Stromal cell of bone marrow (primary cell): ENCODE measurements at regions not wholly inside any gene's neighbourhood (a gene's known extent, or its start where the extent isn't known, plus 50 kb on each side); places are given as distances from the start of the nearest gene placed in this dataset.

Experiments used
- DNase-seq: peaks from one replicate; pipeline ENCODE4 v3.0.0-alpha.2; 2012; ENCODE audit warnings: low read depth

DNA sequence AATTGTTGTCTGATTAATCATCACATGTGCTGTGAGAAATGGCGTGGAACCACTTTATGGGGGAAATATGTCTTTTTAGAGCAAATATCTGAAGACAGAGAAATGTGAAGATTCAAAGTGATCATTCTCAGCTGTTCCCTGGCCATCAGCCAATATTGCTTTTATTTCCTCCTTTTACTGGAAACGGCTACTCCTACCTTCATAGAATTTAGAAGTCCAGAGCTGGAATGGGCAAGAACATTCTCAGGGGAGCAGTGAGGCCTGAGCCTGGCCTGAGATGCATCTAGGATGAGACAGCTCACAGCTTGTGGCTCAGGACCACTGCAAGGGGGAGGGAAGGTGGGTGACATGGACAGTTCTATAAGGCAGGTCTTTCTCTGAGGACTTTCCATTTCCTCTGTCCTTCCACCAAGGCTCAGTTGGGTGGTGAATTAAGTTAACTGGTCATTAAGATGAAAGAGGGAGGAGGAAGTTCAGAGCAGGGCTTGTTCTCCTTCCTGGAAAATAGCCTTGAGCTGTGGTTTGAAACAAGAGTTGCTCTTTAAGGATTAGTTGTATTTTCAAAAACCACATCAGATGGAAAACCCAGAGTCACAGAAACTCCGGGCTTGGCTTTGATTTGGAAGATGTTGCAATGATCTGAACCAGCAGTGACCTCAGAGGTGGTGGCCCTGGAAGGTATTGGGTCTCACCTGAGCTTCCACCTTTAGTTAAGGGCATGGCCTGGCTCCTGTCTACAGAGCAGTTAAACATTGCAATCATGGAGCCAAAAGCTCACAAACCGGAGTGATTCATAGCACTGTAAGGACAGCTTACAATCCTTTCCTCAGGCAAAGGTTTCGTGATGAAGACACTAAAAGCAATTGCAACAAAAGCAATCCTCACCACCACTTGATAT, 144.3 kb downstream of the VAPA start:
- DNase-seq = peak; percentile 78

DNA sequence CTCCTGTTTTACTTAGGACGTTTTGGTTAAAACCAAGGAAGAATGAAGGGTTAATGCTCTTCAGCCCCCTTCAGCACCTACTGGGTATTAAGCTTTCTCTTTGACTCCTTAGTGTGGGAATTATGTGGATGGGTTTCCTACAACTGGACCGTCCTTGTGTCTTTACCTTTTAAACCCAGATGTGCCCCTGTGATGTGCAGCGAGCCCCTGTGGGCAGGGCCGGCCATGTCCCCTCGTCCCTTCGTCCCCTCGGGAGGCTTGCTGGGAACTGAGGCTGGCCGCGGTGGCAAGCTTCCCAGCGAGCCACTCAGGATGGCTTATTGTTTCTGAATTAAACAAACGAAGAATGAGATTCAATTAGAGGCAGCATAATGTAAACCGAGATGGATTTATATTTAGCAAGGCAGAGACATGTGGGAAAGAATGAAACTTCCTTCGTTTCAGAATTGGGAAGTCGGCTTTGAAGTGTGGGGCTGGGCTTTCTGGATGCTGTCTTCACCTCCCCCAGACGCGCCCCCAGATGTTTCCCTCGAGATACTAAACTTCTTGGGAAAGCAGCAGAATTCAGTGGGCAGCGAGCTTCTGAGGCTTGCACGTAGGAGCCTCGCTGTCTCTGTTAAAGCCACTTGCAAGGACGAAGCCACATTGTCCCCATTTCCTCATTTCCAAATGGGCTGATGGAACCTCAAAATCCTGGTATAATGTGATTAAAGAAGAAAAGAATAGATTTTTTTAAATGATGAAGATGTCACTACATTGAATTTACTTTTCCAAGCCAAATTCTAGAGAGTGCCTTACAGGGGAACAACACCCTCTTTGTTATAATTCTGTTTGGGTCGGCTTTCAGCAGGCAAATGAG, 146.0 kb downstream of the VAPA start:
- DNase-seq = no peak

DNA sequence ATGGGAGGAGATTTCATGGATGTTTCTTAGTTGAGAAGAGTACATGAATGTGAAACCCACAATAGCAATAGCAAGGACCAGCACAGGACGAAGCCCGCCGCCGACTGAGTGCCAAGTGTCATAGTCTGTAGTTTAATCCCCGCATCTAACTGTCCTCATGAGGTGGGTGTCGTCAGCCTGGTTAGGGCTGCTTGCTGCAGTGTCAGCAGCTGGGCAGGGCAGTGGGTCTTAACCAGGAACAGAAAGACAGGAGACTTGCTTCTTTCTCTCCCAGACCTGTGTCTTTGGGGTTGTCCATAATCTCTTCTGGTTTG, 146.6 kb downstream of the VAPA start:
- DNase-seq = no peak

DNA sequence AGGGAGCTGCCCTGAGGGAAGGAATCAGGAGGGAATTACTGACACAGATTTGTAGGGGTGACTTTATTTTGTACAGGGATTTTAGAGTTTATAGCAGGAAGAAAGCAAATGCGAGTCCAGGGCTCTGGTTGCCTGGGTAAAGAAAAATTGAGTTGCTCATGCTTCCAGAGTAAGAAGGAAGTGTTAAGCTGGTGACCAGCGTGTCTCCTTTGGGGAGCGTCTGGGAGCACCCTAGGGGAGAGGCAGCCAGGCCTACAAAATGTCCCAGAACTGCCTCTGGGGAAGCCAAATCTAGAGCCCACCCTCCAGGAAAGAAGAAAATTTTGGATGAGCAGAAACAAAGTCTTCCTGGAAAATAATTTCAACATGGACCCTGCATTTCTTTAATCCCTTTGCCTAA, 147.0 kb downstream of the VAPA start:
- DNase-seq = no peak

DNA sequence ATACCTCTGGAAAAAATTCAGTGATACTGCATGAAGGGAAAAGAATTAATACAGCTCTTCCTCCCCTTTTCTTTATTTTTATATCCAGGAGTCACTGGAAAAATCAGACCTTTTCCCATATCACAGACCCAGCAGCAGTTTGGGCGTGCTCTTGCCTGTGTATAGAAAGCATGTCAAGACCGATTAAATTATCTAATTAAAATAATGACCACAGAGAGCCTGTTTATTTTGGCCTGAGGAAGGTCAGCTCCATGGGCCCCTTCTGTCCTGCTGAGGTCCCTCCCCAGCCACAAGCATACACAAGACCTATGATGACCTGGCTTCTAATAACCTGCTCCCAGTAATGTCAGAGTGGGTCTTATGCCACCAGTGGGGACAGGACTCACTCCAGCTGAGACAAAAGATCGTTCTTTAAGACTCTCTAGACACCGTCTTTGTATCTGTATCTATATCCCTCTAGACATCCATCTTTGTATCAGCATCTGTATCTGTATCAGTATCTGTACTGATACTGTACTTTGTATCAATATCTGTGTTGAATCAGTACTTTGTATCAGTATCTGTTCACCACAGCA, 147.8 kb downstream of the VAPA start:
- no peak for DNase-seq

DNA sequence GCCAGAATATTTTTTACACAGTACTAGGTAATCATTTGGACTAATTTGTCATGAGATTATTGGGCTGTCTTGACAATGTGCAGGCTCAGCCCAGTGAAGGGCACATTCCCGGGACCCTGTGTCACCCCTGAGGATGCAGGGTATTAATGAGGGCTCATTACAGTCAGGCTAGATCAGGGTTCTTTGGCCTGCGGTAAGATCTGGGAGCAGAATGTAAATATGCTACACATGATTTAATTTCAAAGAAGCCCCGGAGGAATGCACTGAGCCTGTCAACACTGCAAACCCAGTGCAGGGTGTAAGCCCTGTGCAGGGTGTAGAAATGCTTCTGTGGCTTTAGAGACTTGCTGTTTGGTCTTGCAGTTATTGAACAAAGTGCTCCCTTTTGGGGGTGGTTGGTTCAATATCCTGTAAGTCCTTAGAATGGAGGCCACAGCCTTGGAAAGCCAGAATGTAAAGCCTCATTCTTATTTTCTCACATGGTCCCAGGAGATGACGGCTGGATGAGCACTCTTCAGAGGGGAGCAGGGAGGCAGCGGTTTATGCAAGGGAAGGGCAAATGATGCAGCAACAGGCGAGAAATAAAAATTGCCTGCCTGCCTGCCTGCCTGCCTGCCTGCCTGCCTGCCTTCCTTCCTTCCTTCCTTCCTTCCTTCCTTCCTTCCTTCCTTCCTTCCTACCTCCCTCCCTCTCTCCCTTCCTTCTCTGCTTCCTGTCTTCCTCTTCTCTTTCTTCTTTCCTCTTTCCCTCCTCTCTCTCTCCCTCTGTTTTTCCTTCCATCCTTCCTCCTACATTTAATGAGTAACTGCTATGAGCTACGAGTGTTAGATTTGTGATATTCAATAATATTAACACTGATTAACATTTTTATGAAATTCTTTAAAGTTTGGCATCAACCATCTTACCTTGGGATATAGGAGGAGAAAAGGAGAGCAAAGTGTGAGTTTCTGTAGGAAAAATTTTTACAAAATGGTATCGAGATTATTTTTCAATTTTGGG, 148.8 kb downstream of the VAPA start:
- no peak for DNase-seq

DNA sequence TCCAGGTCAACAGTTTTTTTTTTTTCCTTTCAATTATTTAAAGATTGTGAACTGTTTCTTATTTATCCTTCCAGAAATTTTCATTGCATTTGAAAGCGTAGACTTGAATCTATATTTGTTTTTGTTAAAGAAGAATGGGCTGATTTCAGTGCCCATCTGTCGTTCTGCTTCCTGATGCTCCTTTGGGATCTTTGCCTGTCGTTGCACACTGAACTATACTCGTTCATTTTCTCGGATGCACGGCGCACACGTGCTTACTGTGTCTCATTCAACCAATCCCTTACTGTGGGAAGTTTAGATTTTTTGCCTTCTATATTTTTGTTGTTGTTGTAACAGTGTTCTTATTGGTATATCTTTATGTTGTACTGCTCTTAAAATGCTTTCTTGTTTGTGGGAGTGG, 149.7 kb downstream of the VAPA start:
- no peak for DNase-seq

DNA sequence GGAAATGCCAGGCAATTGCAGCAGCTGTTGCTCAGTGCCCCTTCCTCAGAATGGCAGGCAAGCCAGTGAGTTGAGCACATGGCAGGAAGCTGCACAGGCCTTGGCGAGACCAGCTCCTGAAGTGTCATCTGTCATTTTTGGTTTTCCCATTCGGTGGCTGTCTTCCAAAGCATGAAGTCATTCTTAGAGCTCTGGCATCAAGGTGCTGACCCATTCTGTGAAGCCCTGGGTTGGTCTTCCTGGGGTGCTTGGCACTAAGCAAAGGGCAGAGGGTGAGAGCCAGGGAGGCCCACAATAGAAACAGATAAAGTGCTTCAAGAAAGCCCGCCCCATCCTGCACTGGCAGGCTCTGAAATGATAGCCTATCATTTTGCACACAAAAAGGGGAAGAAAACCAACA, 150.5 kb downstream of the VAPA start:
- no peak for DNase-seq

DNA sequence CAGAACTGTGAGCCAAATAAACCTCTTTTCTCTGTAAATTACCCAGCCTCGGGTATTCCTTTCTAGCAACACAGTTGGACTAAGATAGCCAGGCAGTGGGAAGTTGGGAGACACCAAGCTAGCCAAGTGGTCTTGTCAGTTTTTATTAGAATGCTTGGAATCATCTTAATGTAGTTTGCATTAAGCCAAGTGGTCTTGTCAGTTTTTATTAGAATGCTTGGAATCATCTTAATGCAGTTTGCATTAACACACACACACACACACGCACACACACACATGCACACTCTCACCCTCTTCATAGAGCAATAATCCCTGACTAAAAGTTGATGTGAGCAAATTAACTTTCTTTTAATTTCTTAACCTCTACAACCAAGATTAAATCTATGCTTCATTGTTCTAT, 151.5 kb downstream of the VAPA start:
- DNase-seq = no peak

DNA sequence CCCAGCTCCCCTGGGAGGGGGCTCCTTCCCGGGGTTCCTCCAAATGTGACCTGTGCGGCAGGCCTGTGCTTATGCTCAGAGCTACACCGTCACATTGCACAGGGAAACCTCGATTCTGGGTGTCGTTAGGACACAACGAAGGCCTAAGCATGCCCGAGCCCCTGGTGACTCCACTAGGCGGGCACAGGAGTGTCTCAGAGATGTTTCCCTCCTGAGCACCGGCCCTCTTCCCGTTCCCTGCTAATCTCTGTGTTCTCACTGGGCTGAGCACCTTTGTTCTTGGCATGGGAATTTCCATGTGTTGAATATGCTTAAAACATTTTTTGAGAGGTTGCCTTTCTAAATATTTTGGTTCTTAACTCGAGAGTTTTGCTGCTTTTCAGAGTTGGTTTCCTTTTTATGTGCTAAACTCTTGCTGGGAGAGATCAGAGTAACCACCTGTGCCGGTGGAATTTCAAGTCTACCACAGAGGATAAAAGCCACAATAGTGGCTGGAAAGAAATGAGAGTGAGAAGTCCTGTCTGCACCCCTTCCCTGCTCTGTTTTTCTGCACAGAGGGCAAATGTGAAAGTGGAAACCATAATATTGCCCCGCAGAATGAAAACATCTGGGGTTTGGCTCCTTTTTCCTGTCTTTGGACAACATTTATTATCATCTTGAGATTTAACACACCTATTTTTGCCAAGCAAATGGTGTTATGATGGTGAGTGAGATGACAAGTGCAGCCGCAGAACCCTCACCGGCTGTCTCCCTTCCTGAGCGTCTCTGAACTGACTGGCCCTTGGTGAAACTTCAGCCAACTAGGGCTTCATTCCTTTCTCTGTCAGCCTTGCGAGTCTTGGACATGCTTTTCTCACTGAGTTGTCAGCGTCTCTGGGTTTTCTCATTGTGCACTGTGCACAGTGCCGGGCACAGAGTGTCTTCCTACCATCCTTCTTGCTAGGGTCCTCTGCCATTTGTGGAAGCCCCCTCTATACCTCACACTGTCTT, 154.1 kb downstream of the VAPA start:
- DNase-seq = no peak

DNA sequence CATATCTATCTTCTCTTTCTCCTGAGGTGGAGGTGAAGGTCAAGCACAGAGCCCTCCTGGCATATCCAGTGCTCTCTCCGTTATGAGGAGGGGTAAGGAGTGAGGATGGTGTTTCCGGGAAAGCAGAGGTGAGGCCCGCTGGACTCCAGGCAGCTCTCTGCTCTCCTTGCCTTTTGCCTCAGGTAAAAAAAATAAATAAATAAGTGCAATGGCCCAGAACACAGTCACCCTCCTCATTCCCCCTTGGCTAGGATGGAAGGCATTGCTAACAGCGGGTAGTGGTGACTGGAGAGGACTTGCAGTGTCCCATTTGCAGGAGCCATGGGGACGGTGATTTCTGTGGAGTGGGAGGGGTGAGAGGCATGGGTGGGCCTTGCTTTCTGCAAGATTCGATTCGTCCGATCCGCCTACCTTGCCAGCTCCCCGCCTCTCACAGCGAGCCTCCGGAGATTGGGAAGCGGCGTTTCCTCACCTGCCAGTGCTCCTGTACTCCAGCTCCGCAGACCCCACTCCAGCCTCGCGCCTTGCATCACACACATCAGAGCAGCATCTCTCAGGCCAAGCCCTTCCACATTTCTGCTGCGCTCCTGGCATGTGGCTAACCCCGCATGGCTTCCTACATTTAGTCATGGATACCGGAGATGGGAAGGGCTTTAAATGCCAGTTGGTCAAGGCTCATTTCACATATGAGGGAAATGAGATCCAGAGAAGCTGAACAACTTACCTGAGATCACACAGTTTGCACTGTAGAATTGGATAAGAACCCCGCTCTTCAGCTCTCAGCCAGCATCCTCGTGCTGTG, 155.2 kb downstream of the VAPA start:
- no peak for DNase-seq

DNA sequence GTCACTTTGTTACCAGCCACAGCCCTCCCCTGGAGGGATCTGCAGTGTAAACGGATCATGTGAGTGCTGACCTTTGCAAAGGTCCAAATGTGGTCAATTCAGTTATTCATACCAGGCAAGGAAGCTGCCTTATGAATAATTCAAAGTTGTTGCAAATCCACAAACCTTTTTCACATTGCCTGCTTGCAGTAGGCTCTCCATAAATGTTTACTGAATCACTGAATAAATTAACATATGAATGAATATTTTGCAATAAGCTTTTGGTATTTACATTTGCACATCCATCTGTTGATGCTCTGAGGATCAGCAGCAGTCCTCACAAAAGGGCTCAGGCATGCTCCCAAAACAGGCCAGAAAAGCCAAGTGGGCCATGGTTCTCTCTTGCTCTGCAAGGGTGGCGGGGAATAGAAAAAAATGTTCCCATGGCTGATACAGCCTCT, 156.8 kb downstream of the VAPA start:
- DNase-seq = no peak

DNA sequence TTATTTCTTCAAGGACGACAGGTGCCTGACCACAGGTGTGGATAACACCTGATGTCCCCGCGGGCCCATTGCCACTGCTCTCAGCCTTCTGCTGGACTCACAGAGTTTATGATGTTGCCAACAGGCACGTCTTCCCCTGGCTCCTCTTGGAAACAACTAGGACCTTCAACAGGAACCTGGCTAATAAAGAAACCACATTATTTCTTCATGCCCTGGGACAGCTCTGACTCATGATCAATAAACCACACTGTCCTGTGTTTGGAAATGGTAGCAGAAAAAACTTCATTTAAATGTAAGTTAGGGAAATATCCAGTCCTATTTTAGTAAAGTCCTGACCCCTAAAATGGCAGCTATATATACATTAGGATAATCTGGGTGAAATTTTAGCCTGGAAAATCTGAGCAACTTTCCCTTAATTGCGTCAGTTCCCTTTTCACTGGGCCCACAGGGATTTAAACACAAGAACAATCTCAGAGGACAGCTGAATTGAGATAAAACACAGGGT, 158.9 kb downstream of the VAPA start:
- no peak for DNase-seq

DNA sequence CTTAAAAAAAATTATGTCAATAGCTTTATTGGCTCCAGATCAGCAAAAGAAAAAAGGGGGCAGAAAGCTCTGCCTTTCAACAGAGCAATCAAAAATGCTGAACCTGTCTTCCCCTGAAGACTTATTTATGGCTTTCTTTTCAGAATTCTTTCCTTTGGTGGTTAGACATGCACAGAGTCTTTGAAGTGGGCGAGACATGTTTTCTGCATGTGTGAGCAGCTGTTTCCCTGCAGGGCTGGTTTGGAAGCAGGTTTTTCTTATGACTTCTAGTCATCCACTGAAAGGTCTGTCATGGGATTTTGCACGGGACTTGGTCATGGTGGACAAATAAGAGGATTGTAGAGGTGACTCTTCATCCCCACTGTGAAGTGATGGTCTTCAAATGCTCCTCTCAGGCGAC, 160.3 kb downstream of the VAPA start:
- DNase-seq = no peak

DNA sequence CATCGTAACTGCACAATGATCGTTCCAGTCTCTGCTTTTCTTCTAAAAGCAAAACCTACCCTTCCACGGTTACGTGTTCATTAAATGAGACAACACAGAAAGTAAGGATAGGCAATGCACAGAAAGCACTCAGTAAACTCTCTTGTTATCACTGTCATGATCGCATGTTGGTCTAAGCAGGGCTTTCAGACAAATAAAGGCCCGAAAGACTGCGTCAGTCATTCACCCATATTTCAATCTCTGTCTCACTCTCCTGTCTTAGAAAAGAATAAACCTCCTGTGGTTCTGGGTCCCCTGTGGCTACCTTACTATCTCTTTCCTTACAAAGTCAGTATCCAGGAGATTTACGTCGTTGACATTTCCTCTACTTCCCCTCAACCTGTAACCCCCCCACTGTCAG, 160.9 kb downstream of the VAPA start:
- no peak for DNase-seq

DNA sequence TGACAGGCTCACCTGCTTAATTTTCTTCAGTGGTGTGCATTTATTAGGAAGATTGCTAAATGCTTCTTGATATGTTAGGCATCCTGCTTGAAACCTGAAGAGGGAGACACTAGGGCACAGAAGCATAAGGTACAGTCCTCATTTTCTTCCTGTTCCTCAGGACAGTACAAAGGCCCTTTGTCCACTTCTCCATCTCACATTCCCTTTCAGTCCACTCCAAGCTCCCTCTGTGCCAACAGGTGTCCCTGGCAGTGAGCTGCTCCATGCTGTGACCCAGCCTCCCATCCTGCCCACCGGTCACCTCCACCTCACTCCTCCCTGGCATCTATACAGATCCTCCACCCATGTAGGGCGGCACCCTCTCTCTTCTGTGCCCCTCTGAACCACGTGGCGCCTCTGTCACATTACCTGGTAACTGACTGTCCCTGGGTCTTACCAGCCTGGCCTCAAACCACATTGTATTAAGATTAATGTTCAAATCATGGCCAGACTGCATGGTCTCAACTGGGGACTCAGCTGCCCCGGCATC, 162.8 kb downstream of the VAPA start:
- DNase-seq = no peak

DNA sequence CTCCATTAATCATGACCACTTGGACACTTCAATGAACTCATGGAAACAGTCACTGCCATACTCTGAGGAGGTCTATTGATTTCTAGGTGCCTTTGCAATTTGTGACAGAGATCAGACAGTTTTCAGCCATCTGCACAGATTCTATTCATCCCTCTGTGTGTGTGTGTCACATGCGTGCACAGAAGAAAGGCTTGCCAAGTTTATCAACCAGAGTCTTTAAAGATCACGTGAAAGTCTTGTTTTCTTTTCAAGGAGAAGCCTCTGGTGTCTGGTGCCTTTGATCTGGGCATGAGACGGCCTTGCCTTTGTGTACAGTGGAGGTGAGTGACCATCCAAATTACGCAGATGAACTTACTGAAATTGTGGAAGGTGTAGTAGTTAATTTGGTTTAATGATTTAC, 164.2 kb downstream of the VAPA start:
- DNase-seq = no peak

DNA sequence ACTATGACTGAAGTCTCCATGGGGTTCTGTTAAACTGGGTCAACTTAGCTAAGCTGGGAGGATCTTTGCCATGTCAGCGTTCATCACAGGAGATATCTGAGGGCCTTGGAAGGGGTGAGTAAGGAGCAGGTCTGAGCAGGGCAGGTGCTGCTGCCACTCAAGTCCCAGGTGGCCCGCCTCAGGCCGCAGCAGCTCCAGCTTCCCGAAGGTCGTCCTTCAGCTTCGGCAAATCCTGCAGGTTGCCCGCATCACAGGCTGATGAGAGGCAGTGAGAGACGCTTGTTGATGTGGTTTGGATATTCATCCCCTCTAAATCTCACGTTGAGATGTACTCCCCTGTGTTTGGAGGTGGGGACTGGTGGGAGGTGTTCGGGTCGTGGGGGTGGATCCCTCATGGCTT, 166.6 kb downstream of the VAPA start:
- no peak for DNase-seq

DNA sequence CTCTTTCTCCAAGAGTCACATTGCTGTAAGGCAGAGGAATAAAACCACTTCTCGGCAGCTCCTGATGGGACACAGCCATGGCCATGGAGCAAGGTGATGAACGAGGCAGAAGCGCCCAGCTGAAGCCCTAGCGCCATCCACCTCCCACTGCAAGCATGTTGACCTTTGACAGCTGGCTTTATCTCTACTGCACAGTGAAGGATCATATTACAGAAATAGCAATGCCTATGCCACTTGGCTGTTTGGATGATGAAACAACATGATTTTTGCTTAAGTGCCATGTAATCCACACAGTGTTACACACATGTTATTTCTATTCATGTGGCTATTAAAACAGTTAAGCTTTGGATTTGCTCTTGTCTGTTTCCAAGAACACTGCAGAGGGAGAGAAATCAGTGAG, 167.7 kb downstream of the VAPA start:
- no peak for DNase-seq
